GM21576 (cell line): ENCODE measurements at regions not wholly inside any gene's neighbourhood (a gene's known extent, or its start where the extent isn't known, plus 50 kb on each side); places are given as distances from the start of the nearest gene placed in this dataset.
"Not testable (repeated sequence)": the region's sequence is repeated elsewhere in the genome, so short reads cannot be mapped to it uniquely, and the experiment has no call there.

Experiments used
- ATAC-seq: cut with Tn5 transposase; IDR thresholded peaks from one replicate; pipeline ENCODE4 v1.9.1; 2021; ENCODE audit warnings: mild to moderate bottlenecking, moderate library complexity; ENCODE audit not compliant: unreplicated experiment

GRCh38 chr6:34646714-34647113, 49.9 kb downstream of the ILRUN start:
- no peak for ATAC-seq

GRCh38 chr6:34645627-34646026, 50.9 kb downstream of the ILRUN start:
- ATAC-seq = no peak

- ATAC-seq = no peak
Measured at GRCh38 chr6:34644716-34645115, 51.9 kb downstream of the ILRUN start.

GRCh38 chr6:34642427-34642826, 54.1 kb downstream of the ILRUN start:
- no peak for ATAC-seq

- not testable (repeated sequence) for ATAC-seq
Measured at GRCh38 chr6:34640074-34640849, 56.3 kb downstream of the ILRUN start.

GRCh38 chr6:34638834-34639736, 57.5 kb downstream of the ILRUN start:
- ATAC-seq = peak; percentile 69

GRCh38 chr6:34633785-34634184, 62.8 kb downstream of the ILRUN start:
- ATAC-seq = no peak

GRCh38 chr6:34633256-34633655, 63.3 kb downstream of the ILRUN start:
- ATAC-seq = no peak

GRCh38 chr6:34630040-34630439, 66.5 kb downstream of the ILRUN start:
- no peak for ATAC-seq

GRCh38 chr6:34627296-34627695, 69.3 kb downstream of the ILRUN start:
- no peak for ATAC-seq

- no peak for ATAC-seq
Measured at GRCh38 chr6:34618430-34619182, 62.5 kb upstream of the SPDEF start.

- ATAC-seq = no peak
Measured at GRCh38 chr6:34617231-34617630, 61.1 kb upstream of the SPDEF start.

GRCh38 chr6:34616227-34616585, 60.1 kb upstream of the SPDEF start:
- ATAC-seq = no peak

- ATAC-seq = no peak
Measured at GRCh38 chr6:34615574-34616226, 59.6 kb upstream of the SPDEF start.

- no peak for ATAC-seq
Measured at GRCh38 chr6:34610819-34611477, 54.8 kb upstream of the SPDEF start.

- ATAC-seq = no peak
Measured at GRCh38 chr6:34608321-34609091, 52.4 kb upstream of the SPDEF start.

- ATAC-seq = no peak
Measured at GRCh38 chr6:34606477-34607265, 50.5 kb upstream of the SPDEF start.
